Muscle of leg (tissue), 3 donors: ENCODE measurements at regions not wholly inside any gene's neighbourhood (a gene's known extent, or its start where the extent isn't known, plus 50 kb on each side); places are given as distances from the start of the nearest gene placed in this dataset.

Source experiments
- DNase-seq: peaks from one replicate; pipeline ENCODE4 v3.0.0; 2013
- H3K27ac ChIP-seq: one replicate; pipeline ENCODE4 v1.5.1; 2013; ENCODE audit warnings: mild to moderate bottlenecking, low read length, control low read depth
- H3K27me3 ChIP-seq: one replicate; pipeline ENCODE4 v1.6.1; 2013; ENCODE audit warnings: low read length; ENCODE audit not compliant: control insufficient read depth, insufficient read depth
- H3K36me3 ChIP-seq: one replicate; pipeline ENCODE4 v1.6.1; 2013; ENCODE audit warnings: low read length; ENCODE audit not compliant: control insufficient read depth, insufficient read depth
- H3K4me1 ChIP-seq: one replicate; pipeline ENCODE4 v1.6.1; 2013; ENCODE audit warnings: low read length; ENCODE audit not compliant: control insufficient read depth, insufficient read depth
- H3K4me3 ChIP-seq: one replicate; pipeline ENCODE4 v1.5.1; 2013; ENCODE audit warnings: low read length, control low read depth
- H3K9me3 ChIP-seq: replicated peaks from 2 replicates; pipeline ENCODE4 v1.6.1; 2013; ENCODE audit warnings: low read depth, low read length; ENCODE audit not compliant: control insufficient read depth
- WGBS: methylation state at CpG from one replicate; pipeline ENCODE4 v1.1.5; 2013; ENCODE audit warnings: missing lambda C conversion rate; ENCODE audit not compliant: insufficient coverage; 5-methylcytosine and 5-hydroxymethylcytosine counted together

- DNase-seq: no peak
- Histone ChIP-seq H3K36me3 (no peaks in the 10 kb centered on the region), H3K9me3 (no peaks in the 10 kb centered on the region), H3K27me3 (no peaks in the 10 kb centered on the region), H3K4me3 (no peak overlapping the region), H3K27ac (no peak overlapping the region), H3K4me1 (peaks cover 5% of the 10 kb centered on the region)
- WGBS: 86% methylated on average over 6 of the region's 10 CpGs
Observed at GRCh38 chr20:61025536-61025935, 226.5 kb upstream of the CDH4 start.

GRCh38 chr20:61026173-61026572, 225.9 kb upstream of the CDH4 start:
- H3K36me3 ChIP-seq: no peaks in the 10 kb centered on the region
- no CpG with 5 or more reads among the region's 6 CpGs for WGBS
- no peaks in the 10 kb centered on the region for H3K27me3 ChIP-seq
- H3K27ac ChIP-seq: no peak overlapping the region
- H3K4me1 ChIP-seq: peaks cover 8% of the 10 kb centered on the region
- H3K4me3 ChIP-seq: no peak overlapping the region
- no peaks in the 10 kb centered on the region for H3K9me3 ChIP-seq
- DNase-seq: no peak

DNA sequence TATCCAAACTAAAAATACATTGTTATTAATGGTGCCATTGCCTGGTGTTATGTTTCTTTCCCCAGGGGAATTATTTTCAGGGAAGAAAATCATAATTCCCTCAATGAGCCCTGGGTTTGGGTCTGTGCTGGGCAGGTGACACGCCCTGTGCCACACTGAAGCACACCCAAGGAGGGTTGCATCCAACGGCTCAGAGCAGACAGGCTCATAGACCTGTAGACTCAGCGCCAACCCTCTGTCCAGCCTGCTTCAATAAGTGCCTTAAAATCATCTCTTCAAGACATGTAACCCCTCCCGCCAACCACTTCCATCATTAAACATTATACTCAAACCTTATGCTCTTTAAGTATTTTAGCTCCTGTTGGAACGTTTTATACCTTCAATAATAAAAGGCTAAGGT, 225.3 kb upstream of the CDH4 start:
- DNase-seq: no peak
- H3K9me3 ChIP-seq: no peaks in the 10 kb centered on the region
- no peaks in the 10 kb centered on the region for H3K36me3 ChIP-seq
- WGBS: 78% methylated on average over 3 of the region's 5 CpGs
- H3K4me1 ChIP-seq: peaks cover 8% of the 10 kb centered on the region
- H3K27me3 ChIP-seq: no peaks in the 10 kb centered on the region
- H3K4me3 ChIP-seq: no peak overlapping the region
- H3K27ac ChIP-seq: no peak overlapping the region

DNA sequence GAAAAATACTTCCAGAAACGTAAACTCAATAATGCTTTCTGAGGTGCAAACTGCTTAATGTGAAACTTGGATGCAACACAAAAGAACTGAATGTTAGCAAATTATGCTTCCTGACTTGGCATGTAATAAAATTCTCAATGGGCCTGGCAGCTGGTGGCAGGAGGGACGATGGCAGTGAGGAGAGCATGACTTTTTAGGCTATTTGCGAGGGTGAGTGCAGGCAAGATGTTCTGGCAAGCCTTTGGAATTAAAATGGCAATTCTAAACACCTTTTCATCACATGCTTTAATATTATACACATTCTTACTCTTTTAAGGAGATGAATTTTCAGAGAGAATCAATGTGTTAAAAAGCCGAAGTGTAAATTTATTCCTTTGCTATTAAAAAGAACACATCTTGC, 224.8 kb upstream of the CDH4 start:
- H3K4me3 ChIP-seq: no peak overlapping the region
- H3K36me3 ChIP-seq: no peaks in the 10 kb centered on the region
- H3K4me1 ChIP-seq: peaks cover 8% of the 10 kb centered on the region
- no peaks in the 10 kb centered on the region for H3K27me3 ChIP-seq
- peak; percentile 25 for DNase-seq
- no peaks in the 10 kb centered on the region for H3K9me3 ChIP-seq
- no peak overlapping the region for H3K27ac ChIP-seq
- no CpG with 5 or more reads among the region's 4 CpGs for WGBS

- Histone ChIP-seq H3K27me3 (no peaks in the 10 kb centered on the region), H3K4me3 (no peak overlapping the region), H3K4me1 (peaks cover 8% of the 10 kb centered on the region), H3K27ac (no peak overlapping the region), H3K36me3 (no peaks in the 10 kb centered on the region), H3K9me3 (no peaks in the 10 kb centered on the region)
- peak; percentile 17 for DNase-seq
Observed at GRCh38 chr20:61030130-61030529, 221.9 kb upstream of the CDH4 start.

DNA sequence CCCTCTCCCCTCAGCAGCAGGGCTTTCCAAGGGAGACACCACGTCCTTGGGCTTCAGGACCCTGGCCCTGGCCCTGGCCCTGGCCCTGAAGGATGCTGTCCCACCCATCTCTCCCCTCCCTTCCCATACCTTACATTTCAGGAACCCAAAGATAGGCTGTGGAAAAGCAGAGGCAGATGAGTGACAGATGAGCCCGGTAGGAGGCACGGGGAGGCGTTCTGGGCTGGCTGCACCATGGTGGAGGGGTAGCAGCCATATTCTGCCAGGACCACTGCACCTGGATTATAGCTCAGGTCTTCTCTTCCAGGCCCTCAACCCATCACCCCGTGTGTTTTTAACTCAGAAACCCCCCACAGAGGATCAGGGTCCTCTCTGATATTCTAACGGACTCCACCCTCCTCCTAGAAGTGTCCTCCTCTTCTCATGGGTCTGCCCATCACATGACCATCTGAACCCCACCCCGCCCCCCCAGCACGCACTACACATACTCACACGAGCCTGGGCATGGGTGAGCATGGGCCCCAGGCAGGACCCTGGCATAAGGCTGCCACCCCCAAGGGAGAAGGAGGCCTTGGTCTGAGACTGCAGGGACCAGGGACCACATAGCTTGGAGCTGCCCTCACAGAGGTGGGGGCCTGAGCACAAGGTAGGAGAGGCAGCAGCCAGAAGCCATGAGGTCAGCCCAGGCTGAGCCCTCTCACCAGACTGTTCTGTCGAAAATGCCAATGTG, 220.8 kb upstream of the CDH4 start:
- H3K27me3 ChIP-seq: no peaks in the 10 kb centered on the region
- H3K4me3 ChIP-seq: no peak overlapping the region
- no peak overlapping the region for H3K27ac ChIP-seq
- peaks cover 8% of the 10 kb centered on the region for H3K4me1 ChIP-seq
- no peaks in the 10 kb centered on the region for H3K9me3 ChIP-seq
- no peak for DNase-seq
- WGBS: 57% methylated on average over 4 of the region's 10 CpGs
- H3K36me3 ChIP-seq: no peaks in the 10 kb centered on the region

DNA sequence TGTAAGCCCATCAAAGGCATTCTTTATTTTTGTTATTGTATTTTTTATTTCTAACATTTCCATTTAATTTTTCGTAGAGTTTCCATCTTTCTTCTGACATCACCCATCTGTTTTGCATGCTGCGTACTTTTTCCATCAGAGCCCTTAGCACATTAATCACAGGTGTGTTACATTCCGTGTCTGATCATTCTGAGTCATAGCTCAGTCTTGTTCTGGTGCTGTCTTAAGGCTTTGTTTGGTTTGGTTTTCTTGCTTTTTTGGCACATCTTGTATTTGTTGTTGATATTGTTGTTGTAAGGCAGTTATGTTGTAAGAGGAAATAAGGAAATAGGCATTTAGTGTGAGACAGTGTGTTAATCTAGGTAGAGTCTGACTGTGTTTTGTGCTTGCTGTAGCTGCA, 214.6 kb upstream of the CDH4 start:
- no peak for DNase-seq
- WGBS: 90% methylated on average over 2 of the region's 3 CpGs
- no peaks in the 10 kb centered on the region for H3K4me1 ChIP-seq
- H3K9me3 ChIP-seq: no peaks in the 10 kb centered on the region
- H3K27ac ChIP-seq: no peak overlapping the region
- no peak overlapping the region for H3K4me3 ChIP-seq
- H3K36me3 ChIP-seq: no peaks in the 10 kb centered on the region
- no peaks in the 10 kb centered on the region for H3K27me3 ChIP-seq

GRCh38 chr20:61041481-61041880, 210.6 kb upstream of the CDH4 start:
- Histone ChIP-seq H3K9me3 (no peaks in the 10 kb centered on the region), H3K36me3 (no peaks in the 10 kb centered on the region), H3K4me1 (no peaks in the 10 kb centered on the region), H3K4me3 (no peak overlapping the region), H3K27me3 (no peaks in the 10 kb centered on the region), H3K27ac (no peak overlapping the region)
- 68% methylated on average over 4 of the region's 4 CpGs for WGBS
- DNase-seq: no peak

DNA sequence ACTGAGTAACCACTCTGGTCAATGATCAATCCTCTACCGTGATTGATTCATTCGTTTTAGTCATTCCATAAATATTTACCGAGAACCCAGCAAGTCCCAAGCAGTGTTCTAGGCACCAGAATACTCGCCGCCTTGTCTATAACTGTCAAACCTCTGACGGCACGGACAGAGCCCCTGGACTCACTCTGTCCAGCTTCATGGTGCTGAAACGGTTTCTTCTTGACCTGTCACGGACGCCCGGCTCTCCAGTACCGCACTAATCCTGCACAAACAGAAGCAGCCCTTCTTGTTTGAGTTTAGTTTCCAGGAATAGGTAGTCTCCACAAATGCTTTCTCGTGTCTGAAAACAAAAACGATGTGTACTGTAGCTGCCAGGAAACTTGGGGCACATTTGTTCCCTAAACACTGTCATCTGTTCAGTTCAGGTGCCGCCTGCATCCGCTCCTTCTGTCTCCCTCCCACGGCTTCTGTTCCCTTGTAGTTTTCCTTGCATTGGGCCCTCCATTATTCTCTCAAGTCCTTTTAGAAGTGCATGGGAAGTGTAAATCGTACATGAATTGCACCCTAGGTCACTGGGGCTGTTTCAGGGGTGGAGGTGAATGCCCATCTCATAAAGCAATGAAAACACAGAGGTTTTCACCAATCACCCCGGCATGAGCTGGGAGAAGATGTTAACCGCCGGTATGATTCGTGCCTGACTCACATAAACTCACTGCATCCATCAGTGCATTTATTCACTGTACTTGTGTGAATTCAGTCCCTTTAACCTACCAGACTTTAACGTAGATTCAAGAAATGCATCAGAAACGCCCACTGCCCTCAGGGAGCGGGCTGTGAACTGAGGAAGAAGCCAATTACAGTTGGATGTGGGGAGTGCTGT, 209.3 kb upstream of the CDH4 start:
- Histone ChIP-seq H3K4me3 (no peak overlapping the region), H3K4me1 (no peaks in the 10 kb centered on the region), H3K9me3 (no peaks in the 10 kb centered on the region), H3K27ac (no peak overlapping the region), H3K27me3 (no peaks in the 10 kb centered on the region), H3K36me3 (no peaks in the 10 kb centered on the region)
- WGBS: 50% methylated on average over 20 of the region's 25 CpGs
- DNase-seq: no peak

DNA sequence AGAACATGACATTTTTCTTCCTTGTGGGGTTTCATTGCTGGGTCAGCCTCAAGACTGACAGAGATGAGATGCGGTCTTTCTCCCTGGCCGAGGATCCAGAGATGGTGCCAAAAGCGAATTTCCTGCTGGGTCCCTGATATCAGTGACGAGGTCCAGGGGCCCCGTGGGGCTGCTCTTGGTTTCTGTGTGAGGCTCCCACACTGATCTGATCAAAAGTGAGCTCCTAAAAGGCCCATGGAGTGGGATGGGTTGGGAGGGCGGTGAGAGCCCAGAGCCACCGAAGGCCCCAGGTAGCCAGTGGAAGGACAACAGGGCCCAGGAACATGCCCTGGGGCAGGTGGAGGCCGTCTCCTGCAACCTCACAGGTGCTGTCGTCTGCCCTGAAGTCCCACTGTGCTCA, 208.4 kb upstream of the CDH4 start:
- no peaks in the 10 kb centered on the region for H3K4me1 ChIP-seq
- no peak overlapping the region for H3K4me3 ChIP-seq
- H3K9me3 ChIP-seq: peaks cover 1% of the 10 kb centered on the region
- H3K27me3 ChIP-seq: no peaks in the 10 kb centered on the region
- WGBS: 86% methylated on average over 8 of the region's 9 CpGs
- no peaks in the 10 kb centered on the region for H3K36me3 ChIP-seq
- DNase-seq: no peak
- H3K27ac ChIP-seq: no peak overlapping the region
